NT2/D1 (cell line): ENCODE measurements at regions not wholly inside any gene's neighbourhood (a gene's known extent, or its start where the extent isn't known, plus 50 kb on each side); places are given as distances from the start of the nearest gene placed in this dataset.

Source experiments
- DNase-seq: peaks from one replicate; pipeline ENCODE4 v3.0.0-alpha.2; 2011; ENCODE audit warnings: low read depth, low spot score
- H3K27me3 ChIP-seq: 2 replicates; pipeline ENCODE4 v1.6.0; 2011; ENCODE audit warnings: mild to moderate bottlenecking; ENCODE audit not compliant: insufficient read length, insufficient read depth
- H3K36me3 ChIP-seq: 2 replicates; pipeline ENCODE4 v1.6.1; 2011; ENCODE audit warnings: mild to moderate bottlenecking, low read length, mixed read lengths; ENCODE audit not compliant: insufficient read depth, insufficient read length
- H3K4me1 ChIP-seq: 2 replicates; pipeline ENCODE4 v1.5.1; 2011; ENCODE audit not compliant: insufficient read depth, insufficient read length
- H3K4me3 ChIP-seq: 2 replicates; pipeline ENCODE4 v1.5.1; 2011; ENCODE audit warnings: low read depth; ENCODE audit not compliant: insufficient read length
- H3K9ac ChIP-seq: 2 replicates; pipeline ENCODE4 v1.6.0; 2011; ENCODE audit warnings: low read depth; ENCODE audit not compliant: insufficient read length
- H3K9me3 ChIP-seq: 2 replicates; pipeline ENCODE4 v1.5.1; 2011; ENCODE audit warnings: mild to moderate bottlenecking, low read length; ENCODE audit not compliant: insufficient read depth
- SUZ12 ChIP-seq: IDR thresholded peaks from 2 replicates; pipeline ENCODE4 v1.6.1; 2011; ENCODE audit not compliant: insufficient read length, insufficient read depth; ENCODE audit errors: extremely low read depth
- YY1 ChIP-seq: IDR thresholded peaks from 2 replicates; pipeline ENCODE4 v1.6.1; 2011; ENCODE audit not compliant: insufficient read length, insufficient read depth
- ZNF274 ChIP-seq: IDR thresholded peaks from 2 replicates; pipeline ENCODE4 v1.6.1; 2011; ENCODE audit warnings: mild to moderate bottlenecking, low read depth, low read length

DNA sequence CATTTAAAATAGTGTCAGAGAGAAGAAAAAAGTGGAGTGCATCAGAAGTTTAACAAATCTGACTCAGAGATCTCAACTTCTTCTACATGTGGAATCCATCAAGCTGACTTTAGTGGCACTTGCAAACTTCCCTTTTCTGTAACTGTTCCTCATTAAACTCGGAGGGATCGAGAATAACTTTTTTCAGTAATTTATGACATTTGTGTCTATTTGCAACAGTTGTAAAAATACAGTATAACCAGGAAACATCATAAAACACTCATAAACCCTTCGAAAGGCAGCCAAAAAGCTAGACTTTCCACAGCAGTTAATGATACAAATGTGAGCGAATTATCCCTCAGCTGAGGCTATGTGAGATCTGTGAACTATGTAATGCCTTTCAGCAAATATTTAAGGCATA, 1936.8 kb upstream of the SEL1L start:
- Histone ChIP-seq H3K27me3 (no peaks in the 10 kb centered on the region), H3K4me3 (no peak overlapping the region), H3K9me3 (no peaks in the 10 kb centered on the region), H3K9ac (no peak overlapping the region), H3K36me3 (no peaks in the 10 kb centered on the region), H3K4me1 (no peaks in the 10 kb centered on the region)
- DNase-seq = no peak
- TF ChIP-seq YY1 (no peak), ZNF274 (no peak), SUZ12 (no peak)

DNA sequence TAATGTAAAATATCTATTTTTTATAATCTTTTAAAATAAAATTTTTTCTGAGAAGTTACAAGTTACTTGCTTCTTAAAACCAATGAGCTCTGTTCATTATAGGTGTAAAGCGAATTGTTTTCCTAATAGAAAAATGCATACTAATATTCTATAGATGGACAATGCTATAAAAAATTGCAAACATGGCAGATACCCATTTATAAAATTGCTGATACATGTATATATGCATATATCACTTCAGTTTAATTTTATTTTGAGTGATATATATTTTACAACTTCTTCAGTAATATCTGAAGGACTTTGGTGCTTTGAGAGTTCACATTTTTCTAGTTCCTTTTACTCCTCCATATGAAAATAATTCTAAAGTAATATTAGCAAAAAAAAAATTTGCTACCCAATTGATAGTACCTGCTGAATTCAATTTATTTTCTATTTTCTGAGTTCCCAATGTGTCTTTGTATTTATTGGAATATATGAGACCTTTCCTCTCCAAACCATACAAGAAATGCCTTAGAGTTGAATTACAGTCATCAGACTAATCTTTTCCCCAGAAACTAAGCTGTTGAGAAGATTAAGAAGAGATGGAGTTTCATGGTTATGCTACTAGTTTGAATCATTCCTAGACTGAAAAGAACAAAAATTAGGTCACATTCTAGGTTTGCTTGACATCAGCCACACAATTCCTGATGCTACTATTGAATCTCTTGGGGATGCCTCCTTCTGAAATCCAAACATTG, 1937.5 kb upstream of the SEL1L start:
- Histone ChIP-seq H3K27me3 (no peaks in the 10 kb centered on the region), H3K9me3 (no peaks in the 10 kb centered on the region), H3K4me3 (no peak overlapping the region), H3K4me1 (no peaks in the 10 kb centered on the region), H3K9ac (no peak overlapping the region), H3K36me3 (no peaks in the 10 kb centered on the region)
- no peak for TF ChIP-seq YY1
- TF ChIP-seq ZNF274 = no peak
- no peak for TF ChIP-seq SUZ12
- DNase-seq = no peak

DNA sequence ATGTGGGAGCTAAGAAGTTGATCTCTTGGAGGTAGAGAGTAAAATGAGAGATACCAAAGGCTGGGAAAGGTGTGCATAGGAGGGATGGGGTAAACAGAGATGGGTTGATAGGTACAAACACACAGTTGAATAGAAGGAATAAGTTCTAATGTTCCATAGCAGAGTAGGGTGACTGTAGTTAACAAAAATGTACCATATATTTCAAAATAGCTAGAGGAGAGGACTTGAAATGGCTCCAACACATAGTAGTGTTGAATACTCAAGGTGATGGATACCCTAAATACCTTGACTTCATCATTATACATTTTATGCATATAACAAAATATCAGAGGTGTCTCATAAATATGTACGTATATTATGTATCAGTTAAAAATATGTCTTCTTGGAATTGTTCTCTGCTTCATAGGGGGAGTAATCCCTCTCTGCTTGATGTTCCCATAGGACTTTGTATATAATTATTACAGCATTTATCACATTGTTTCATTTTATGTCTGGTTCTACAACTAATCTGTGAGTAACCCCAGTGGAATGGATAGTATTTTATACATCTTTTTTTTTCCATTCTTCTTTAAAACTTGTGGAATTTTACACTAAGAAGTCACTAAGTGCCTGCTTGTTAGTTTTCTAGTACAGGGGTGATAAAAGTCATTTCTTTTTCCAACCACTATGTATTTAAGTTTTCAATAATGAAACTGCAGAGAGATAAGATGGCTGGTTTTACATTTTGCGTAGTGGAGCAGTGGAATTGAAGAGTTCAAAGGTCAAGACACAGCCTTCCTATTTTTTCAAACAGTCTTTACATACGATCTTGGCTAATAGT, 1940.0 kb upstream of the SEL1L start:
- no peak overlapping the region for H3K4me3 ChIP-seq
- no peaks in the 10 kb centered on the region for H3K4me1 ChIP-seq
- H3K27me3 ChIP-seq = no peaks in the 10 kb centered on the region
- no peak for TF ChIP-seq YY1
- no peak for TF ChIP-seq ZNF274
- no peak for TF ChIP-seq SUZ12
- H3K9ac ChIP-seq = no peak overlapping the region
- H3K36me3 ChIP-seq = no peaks in the 10 kb centered on the region
- DNase-seq = no peak
- H3K9me3 ChIP-seq = no peaks in the 10 kb centered on the region

DNA sequence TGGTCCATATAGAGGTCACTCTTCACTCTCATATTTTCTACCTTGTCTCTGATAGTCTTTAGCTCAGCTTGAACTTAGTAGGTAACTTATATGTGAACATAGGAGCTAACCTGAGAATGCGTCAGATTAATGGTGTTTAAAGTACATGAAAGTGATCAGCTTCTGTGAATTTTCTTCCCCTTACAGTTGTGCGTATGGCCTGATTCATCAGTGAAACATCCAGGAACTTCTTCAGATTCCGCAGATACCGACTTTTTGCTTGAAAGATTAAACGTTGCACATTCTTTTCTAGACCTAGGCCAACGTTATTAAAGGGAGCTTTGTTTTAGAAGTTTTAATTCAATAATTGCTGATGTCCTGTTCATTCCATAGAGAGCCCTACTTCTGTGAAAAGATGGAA, 1945.1 kb upstream of the SEL1L start:
- Histone ChIP-seq H3K4me1 (no peaks in the 10 kb centered on the region), H3K27me3 (no peaks in the 10 kb centered on the region), H3K9ac (no peak overlapping the region), H3K4me3 (no peak overlapping the region), H3K9me3 (no peaks in the 10 kb centered on the region), H3K36me3 (no peaks in the 10 kb centered on the region)
- TF ChIP-seq ZNF274 (no peak), YY1 (no peak), SUZ12 (no peak)
- no peak for DNase-seq

DNA sequence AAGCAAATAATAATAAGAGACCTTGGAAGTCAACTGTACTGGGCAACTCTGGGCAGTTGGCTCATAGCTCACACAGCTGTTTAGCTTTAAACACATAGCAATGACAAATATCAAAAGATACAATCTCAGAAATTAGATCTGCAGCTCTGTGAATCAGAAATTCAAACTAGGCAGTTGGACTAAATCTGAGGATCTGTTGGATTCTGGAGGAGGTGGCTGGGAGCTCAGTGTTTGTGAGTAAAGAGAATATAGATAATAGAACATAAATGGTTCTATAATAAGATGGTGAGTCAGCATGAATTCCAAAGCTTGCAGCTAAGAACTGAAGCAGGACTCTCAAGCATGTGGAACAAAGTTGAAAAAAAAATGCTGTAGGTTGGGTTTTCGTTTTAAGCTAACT, 1949.4 kb upstream of the SEL1L start:
- DNase-seq = no peak
- Histone ChIP-seq H3K4me1 (no peaks in the 10 kb centered on the region), H3K27me3 (no peaks in the 10 kb centered on the region), H3K9me3 (no peaks in the 10 kb centered on the region), H3K36me3 (no peaks in the 10 kb centered on the region), H3K4me3 (no peak overlapping the region), H3K9ac (no peak overlapping the region)
- TF ChIP-seq ZNF274 (no peak), SUZ12 (no peak), YY1 (no peak)

DNA sequence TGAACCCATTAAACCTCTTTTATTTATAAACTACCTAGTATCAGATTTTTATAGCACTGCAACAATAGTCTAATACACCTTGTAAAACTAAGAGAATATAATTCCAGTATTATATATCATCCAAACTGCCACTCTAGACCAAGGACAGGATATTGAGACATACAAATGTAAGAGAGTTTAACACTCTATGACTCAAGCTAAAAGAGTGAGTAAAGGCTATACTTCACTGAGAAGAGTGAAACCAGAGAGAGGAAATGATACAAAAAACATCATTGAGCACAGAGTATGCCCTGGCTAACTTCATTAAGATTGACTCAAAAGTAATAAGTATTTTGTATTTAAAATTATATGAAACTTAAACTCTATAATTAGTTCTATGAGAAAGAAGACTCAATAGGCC, 1951.9 kb upstream of the SEL1L start:
- no peak overlapping the region for H3K9ac ChIP-seq
- TF ChIP-seq ZNF274 (no peak), SUZ12 (no peak), YY1 (no peak)
- no peak overlapping the region for H3K4me3 ChIP-seq
- no peaks in the 10 kb centered on the region for H3K36me3 ChIP-seq
- H3K4me1 ChIP-seq = no peaks in the 10 kb centered on the region
- DNase-seq = no peak
- H3K9me3 ChIP-seq = no peaks in the 10 kb centered on the region
- H3K27me3 ChIP-seq = no peaks in the 10 kb centered on the region

DNA sequence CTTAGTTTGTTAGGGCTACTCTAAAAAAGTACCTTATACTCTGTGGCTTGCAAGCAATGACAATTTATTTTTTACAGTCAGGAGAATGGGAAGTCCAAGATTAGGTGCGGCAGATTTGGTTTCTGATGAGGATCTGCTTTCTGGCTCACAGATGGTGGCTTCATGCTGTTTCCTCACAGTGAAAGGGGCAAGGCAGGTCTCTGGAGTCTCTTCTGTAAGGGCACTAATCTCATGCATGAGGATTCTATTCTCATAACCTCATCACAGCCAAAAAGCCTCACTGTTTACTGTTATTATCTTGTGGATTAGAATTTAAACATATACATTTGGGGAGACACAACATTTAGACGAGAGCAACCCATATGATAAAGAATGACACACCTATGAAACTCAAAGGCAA, 1957.4 kb upstream of the SEL1L start:
- no peak for DNase-seq
- no peak overlapping the region for H3K4me3 ChIP-seq
- no peaks in the 10 kb centered on the region for H3K36me3 ChIP-seq
- H3K9ac ChIP-seq = no peak overlapping the region
- no peaks in the 10 kb centered on the region for H3K4me1 ChIP-seq
- no peaks in the 10 kb centered on the region for H3K9me3 ChIP-seq
- H3K27me3 ChIP-seq = no peaks in the 10 kb centered on the region
- TF ChIP-seq ZNF274 (no peak), SUZ12 (no peak), YY1 (no peak)
